Sigmoid colon (tissue), 6 donors: ENCODE measurements at regions not wholly inside any gene's neighbourhood (a gene's known extent, or its start where the extent isn't known, plus 50 kb on each side); places are given as distances from the start of the nearest gene placed in this dataset.

Source experiments
- DNase-seq: peaks from one replicate; pipeline ENCODE4 v3.0.0-alpha.2; 2019
- H3K27ac ChIP-seq, 4 donors: fragments of 200-600 bp; sonication (generic); one replicate each; pipeline ENCODE4 v1.5.1; 2016 to 2019; ENCODE audit warnings: mild to moderate bottlenecking in 1 of 4
- H3K27me3 ChIP-seq, 3 donors: fragments of 200-600 bp; sonication (generic); one replicate each; pipeline ENCODE4 v1.5.1; 2019; ENCODE audit warnings: mild to moderate bottlenecking in 1 of 3
- H3K36me3 ChIP-seq, 4 donors: fragments of 200-600 bp; sonication (generic); one replicate each; pipeline ENCODE4 v1.5.1; 2016 to 2019
- H3K4me1 ChIP-seq, 4 donors: fragments of 200-600 bp; sonication (generic); one replicate each; pipeline ENCODE4 v1.5.1; 2017 to 2019
- H3K4me3 ChIP-seq, 4 donors: fragments of 200-600 bp; sonication (generic); one replicate each; pipeline ENCODE4 v1.5.1; 2017 to 2019; ENCODE audit warnings: mild to moderate bottlenecking in 2 of 4, moderate library complexity in 1 of 4
- H3K9me3 ChIP-seq, 4 donors: fragments of 200-600 bp in 3 of 4; sonication (generic) in 3 of 4; one replicate each; pipeline versions ENCODE4 v1.5.1 to v1.6.1; 2013 to 2019
- EP300 ChIP-seq, 4 donors: sonication (generic); formaldehyde crosslinking; IDR thresholded peaks; one replicate each; pipeline ENCODE4 v1.6.1; 2017; ENCODE audit warnings: antibody characterized with exemption in 4 of 4
- POLR2A ChIP-seq, 2 donors: fragments of 450-650 bp; IDR thresholded peaks; one replicate each; pipeline ENCODE4 v1.6.1; 2016; ENCODE audit warnings: antibody characterized with exemption in 2 of 2, mild to moderate bottlenecking in 2 of 2, moderate library complexity in 2 of 2
- POLR2AphosphoS5 ChIP-seq, 4 donors: sonication (generic); formaldehyde crosslinking; IDR thresholded peaks; one replicate each; pipeline ENCODE4 v1.6.1; 2017; ENCODE audit warnings: antibody characterized with exemption in 4 of 4
- WGBS, 2 donors: extraction: QIAGEN DNeasy Blood & Tissue Kit; methylation state at CpG; one replicate each; pipeline ENCODE4 v1.1.7; 2013; 5-methylcytosine and 5-hydroxymethylcytosine counted together
- intact Hi-C: fragments of 100-400 bp; cut with DNase I; formaldehyde crosslinking; loops from one replicate; pipeline ENCODE4 v1.15.1; 2023
- TF ChIP-seq, protein P1 (sequence below), 4 experiments: fragments of 450-650 bp in 3 of 4; fragments of 200-600 bp in 1 of 4; IDR thresholded peaks; one replicate each; pipeline ENCODE4 v1.5.1; 2016 to 2019; ENCODE audit warnings: antibody characterized with exemption in 4 of 4, mild to moderate bottlenecking in 3 of 4, moderate library complexity in 2 of 4
- donor health status: healthy with polysubstance abuse.
- donor health status: healthy.

GRCh38 chr5:159564031-159564430 lies 233.7 kb upstream of the IL12B start:
- no peaks in the 10 kb centered on the region for H3K36me3 ChIP-seq
- intact Hi-C loops, result no loop called here
- no peaks in the 10 kb centered on the region for H3K9me3 ChIP-seq
- DNase-seq, result no peak
- TF ChIP-seq EP300 (IDR thresholded peaks at IDR 0.05) (no peak), POLR2AphosphoS5 (IDR thresholded peaks at IDR 0.05) (no peak), POLR2A (IDR thresholded peaks at IDR 0.05) (no peak)
- TF ChIP-seq, protein P1, sequence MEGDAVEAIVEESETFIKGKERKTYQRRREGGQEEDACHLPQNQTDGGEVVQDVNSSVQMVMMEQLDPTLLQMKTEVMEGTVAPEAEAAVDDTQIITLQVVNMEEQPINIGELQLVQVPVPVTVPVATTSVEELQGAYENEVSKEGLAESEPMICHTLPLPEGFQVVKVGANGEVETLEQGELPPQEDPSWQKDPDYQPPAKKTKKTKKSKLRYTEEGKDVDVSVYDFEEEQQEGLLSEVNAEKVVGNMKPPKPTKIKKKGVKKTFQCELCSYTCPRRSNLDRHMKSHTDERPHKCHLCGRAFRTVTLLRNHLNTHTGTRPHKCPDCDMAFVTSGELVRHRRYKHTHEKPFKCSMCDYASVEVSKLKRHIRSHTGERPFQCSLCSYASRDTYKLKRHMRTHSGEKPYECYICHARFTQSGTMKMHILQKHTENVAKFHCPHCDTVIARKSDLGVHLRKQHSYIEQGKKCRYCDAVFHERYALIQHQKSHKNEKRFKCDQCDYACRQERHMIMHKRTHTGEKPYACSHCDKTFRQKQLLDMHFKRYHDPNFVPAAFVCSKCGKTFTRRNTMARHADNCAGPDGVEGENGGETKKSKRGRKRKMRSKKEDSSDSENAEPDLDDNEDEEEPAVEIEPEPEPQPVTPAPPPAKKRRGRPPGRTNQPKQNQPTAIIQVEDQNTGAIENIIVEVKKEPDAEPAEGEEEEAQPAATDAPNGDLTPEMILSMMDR (IDR thresholded peaks at IDR 0.05), result no peak
- no peak overlapping the region for H3K27ac ChIP-seq
- no peaks in the 10 kb centered on the region for H3K4me1 ChIP-seq
- WGBS, 2 donors, result 77 to 90% methylated on average over 2 of the region's 2 CpGs
- no peaks in the 10 kb centered on the region for H3K27me3 ChIP-seq
- no peak overlapping the region for H3K4me3 ChIP-seq

DNA sequence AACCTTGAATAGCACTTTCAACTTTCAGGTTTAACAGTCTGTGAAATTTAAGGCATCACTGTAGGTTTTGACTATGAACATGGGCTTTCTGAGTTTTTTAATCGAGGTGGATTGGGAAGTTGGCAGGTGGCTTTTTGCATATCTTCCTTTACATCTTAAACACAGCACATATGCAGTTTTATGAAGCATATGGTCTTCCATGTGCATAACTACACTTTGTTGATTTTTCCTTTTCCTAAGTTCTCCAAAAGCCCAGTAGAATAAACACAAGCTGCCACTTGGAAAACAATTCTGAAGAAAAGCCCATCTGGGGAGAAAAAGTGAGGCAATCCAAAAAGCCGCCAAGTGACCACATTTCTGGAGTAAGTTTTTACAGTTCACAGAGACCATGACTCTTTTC lies 236.5 kb upstream of the IL12B start:
- 67 to 81% methylated on average over 2 of the region's 2 CpGs for WGBS, 2 donors

DNA sequence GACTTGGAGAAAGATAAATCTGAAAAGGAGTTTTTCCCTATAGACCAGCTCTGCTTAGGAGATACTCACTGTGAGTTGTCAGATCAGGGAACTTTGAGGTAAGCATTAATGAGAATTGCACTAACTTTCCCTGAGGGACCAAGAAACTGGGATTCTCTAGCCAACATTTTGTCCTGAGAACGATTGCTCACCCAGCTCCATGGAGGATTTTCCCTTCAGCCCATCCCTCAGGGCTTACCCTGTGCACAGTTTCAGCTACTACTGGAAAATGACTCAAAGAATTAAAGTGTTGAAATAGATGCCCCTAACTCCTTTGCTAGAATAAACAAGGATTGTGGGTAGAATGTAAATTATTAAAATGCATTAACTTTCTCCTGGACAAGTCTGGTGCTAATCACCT lies 237.2 kb upstream of the IL12B start:
- intact Hi-C loops, result no loop called here
- Histone ChIP-seq H3K9me3 (no peaks in the 10 kb centered on the region), H3K27me3 (no peaks in the 10 kb centered on the region), H3K4me3 (no peak overlapping the region), H3K4me1 (no peaks in the 10 kb centered on the region), H3K36me3 (no peaks in the 10 kb centered on the region), H3K27ac (no peak overlapping the region)
- 61 to 69% methylated on average over 1 of the region's 1 CpG for WGBS, 2 donors
- TF ChIP-seq, protein P1 (IDR thresholded peaks at IDR 0.05), result no peak
- no peak for TF ChIP-seq POLR2AphosphoS5 (IDR thresholded peaks at IDR 0.05)
- no peak for TF ChIP-seq POLR2A (IDR thresholded peaks at IDR 0.05)
- TF ChIP-seq EP300 (IDR thresholded peaks at IDR 0.05), result no peak
- no peak for DNase-seq

More for the DNA sequence above, 236.5 kb upstream of the IL12B start:
- no peak for DNase-seq
- Histone ChIP-seq H3K27me3 (no peaks in the 10 kb centered on the region), H3K4me3 (no peak overlapping the region), H3K27ac (no peak overlapping the region), H3K36me3 (no peaks in the 10 kb centered on the region), H3K9me3 (no peaks in the 10 kb centered on the region), H3K4me1 (no peaks in the 10 kb centered on the region)
- no peak for TF ChIP-seq POLR2A (IDR thresholded peaks at IDR 0.05)
- TF ChIP-seq, protein P1 (IDR thresholded peaks at IDR 0.05), result no peak
- TF ChIP-seq EP300 (IDR thresholded peaks at IDR 0.05), result no peak
- no peak for TF ChIP-seq POLR2AphosphoS5 (IDR thresholded peaks at IDR 0.05)
- intact Hi-C loops, result no loop called here

DNA sequence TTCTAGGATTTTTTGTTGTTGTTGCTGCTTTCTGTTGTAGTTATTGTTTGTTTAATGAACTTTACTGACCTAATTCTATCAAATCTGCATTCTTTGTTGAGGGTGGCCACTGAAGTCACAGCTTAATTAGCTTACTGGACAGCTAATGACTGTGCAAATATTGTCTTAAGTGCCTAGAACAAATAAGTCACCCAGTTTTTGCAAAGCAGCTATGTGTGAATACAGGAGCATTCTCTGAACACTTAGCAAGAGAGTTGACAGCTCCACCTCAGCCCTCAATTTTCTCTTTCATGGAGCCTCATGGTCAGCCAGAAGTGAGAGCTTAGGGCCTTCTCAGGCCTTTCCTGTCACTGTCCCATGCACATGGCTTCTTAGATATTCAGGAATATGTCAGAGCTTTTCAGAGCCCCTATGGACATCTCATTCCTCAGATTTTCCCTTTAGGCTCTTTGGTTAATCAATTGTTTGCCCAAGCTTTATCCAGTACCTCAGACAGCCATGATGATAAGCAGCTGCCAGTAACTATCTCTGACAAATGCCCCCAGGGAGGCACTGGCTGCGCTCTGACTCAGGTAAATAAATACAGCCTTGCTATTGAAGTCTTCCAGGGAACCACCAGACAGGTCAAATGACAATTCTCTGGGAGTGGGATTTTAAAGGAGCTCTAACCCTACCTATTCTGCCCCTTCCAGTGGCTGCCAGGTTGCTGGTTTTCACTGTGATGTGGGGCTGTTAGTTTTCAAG lies 241.4 kb upstream of the IL12B start:
- no peak for TF ChIP-seq EP300 (IDR thresholded peaks at IDR 0.05)
- TF ChIP-seq POLR2A (IDR thresholded peaks at IDR 0.05), result no peak
- 43 to 61% methylated on average over 1 of the region's 1 CpG for WGBS, 2 donors
- Histone ChIP-seq H3K4me3 (no peak overlapping the region), H3K36me3 (no peaks in the 10 kb centered on the region), H3K9me3 (no peaks in the 10 kb centered on the region), H3K4me1 (no peaks in the 10 kb centered on the region), H3K27ac (no peak overlapping the region), H3K27me3 (no peaks in the 10 kb centered on the region)
- intact Hi-C loops, result no loop called here
- DNase-seq, result no peak

DNA sequence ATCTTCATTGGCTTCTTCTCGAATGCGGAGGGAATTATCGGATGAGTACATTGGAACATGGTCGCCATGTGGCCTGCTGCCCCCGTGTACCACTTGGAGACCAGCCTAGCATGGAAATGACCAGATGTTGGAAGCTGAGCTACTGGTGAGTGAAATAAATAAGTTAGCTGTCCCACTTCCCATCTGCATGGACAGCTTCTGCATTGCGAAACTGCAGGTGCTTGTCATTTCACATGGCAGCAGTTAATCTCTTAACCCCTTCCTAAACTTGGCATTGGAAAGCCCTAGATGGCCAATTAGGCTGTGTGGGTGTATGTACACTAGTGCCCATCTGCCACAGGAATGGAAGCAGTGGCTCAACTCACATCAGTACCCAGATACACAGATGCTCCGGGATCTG lies 246.6 kb upstream of the IL12B start:
- intact Hi-C loops, result no loop called here
- Histone ChIP-seq H3K27ac (no peak overlapping the region), H3K9me3 (no peaks in the 10 kb centered on the region), H3K4me3 (no peak overlapping the region), H3K27me3 (no peaks in the 10 kb centered on the region), H3K36me3 (no peaks in the 10 kb centered on the region), H3K4me1 (no peaks in the 10 kb centered on the region)
- TF ChIP-seq POLR2A (IDR thresholded peaks at IDR 0.05) (no peak), EP300 (IDR thresholded peaks at IDR 0.05) (no peak), POLR2AphosphoS5 (IDR thresholded peaks at IDR 0.05) (no peak)
- TF ChIP-seq, protein P1 (IDR thresholded peaks at IDR 0.05), result no peak
- 91 to 94% methylated on average over 7 of the region's 7 CpGs for WGBS, 2 donors
- no peak for DNase-seq
